Ramos (cell line): ENCODE measurements at regions not wholly inside any gene's neighbourhood (a gene's known extent, or its start where the extent isn't known, plus 50 kb on each side); places are given as distances from the start of the nearest gene placed in this dataset.

Experiments used
- in situ Hi-C: fragments of 300-500 bp; cut with MboI; formaldehyde crosslinking; loops from one replicate; pipeline ENCODE4 v1.14.3; 2022; ENCODE audit warnings: low sequenced_read_pairs; ENCODE audit not compliant: unreplicated experiment

GRCh38 chr20:59402681-59403080, 102.3 kb downstream of the EDN3 start:
- in situ Hi-C loops: loop anchor here (25.0 kb wide), 1 partner anchor 540 kb away; the partner anchor contains the start of genes GNAS and GNAS-AS1

GRCh38 chr20:59403261-59403961, 103.0 kb downstream of the EDN3 start:
- in situ Hi-C loops: loop anchor here (25.0 kb wide), 1 partner anchor 541 kb away; the partner anchor contains the start of genes GNAS and GNAS-AS1

- in situ Hi-C loops: loop anchor here (25.0 kb wide), 1 partner anchor 542 kb away; the partner anchor contains the start of genes GNAS and GNAS-AS1
Observed at GRCh38 chr20:59403962-59404314, 103.5 kb downstream of the EDN3 start.

DNA sequence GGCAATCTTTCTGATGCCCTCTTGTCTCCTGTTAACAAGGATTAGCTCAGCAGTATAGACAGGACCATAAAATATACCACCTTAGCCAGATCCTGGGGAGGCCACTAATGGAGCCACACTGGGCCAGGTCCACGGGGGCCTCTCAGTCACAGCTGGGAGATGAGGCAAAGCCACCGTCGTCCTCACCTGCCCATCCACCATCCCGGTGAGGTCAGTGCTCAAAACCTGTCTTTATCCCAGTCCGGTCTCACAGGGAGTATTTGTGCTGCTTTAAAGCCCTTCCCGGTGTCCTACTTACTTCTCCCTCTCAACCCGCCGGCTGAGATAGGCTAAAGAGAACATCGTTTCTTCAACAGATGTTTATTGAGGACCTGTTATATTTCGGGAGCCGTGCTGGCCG, 104.3 kb downstream of the EDN3 start:
- in situ Hi-C loops: loop anchor here (25.0 kb wide), 1 partner anchor 542 kb away; the partner anchor contains the start of genes GNAS and GNAS-AS1

- in situ Hi-C loops: loop anchor here (25.0 kb wide), 1 partner anchor 543 kb away; the partner anchor contains the start of genes GNAS and GNAS-AS1
Observed at GRCh38 chr20:59405226-59406200, 105.1 kb downstream of the EDN3 start.

- in situ Hi-C loops: loop anchor here (25.0 kb wide), 1 partner anchor 544 kb away; the partner anchor contains the start of genes GNAS and GNAS-AS1
Observed at GRCh38 chr20:59406446-59406845, 106.0 kb downstream of the EDN3 start.

DNA sequence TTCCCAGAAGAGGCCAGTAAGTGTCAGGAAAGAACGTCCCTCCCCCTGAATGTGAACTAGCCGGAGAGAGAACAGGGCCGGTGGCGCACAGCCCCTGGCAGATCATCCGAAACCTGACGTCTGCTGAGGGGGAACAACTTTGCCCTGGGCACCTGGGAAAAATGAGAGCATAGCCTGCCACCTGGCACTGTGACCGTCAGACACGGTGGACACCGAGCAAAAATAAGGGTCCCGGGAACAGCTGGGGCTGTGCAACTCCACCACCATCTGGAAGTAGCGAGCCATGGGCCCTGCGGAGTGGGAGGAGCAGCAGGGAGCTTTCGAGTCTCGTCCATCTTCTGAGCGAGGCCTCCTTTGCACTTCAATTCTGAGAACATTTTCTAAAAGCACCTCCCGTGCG, 110.8 kb downstream of the EDN3 start:
- in situ Hi-C loops: loop anchor here (25.0 kb wide), 1 partner anchor 549 kb away; the partner anchor contains the start of genes GNAS and GNAS-AS1

GRCh38 chr20:59411589-59411988, 111.2 kb downstream of the EDN3 start:
- in situ Hi-C loops: loop anchor here (25.0 kb wide), 1 partner anchor 549 kb away; the partner anchor contains the start of genes GNAS and GNAS-AS1

DNA sequence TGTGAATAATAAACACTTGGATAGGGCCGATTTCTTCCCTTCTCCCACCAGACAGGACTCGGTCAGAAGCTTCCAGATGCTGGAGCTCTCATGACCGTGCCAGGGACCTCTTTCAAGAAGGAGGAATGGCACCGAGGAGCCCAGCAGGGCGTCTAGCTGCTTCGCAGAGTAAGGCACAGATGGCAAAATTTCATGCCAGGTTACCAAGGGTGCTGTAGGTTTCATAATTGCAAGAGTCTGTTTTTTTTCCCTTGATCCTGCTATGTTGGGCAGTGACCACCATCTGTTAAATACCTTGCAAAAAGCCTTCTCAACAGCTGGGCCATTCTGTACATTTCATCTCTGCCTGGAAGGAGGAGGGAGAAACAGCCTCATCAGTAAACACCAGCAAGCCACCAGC, 111.8 kb downstream of the EDN3 start:
- in situ Hi-C loops: loop anchor here (25.0 kb wide), 1 partner anchor 550 kb away; the partner anchor contains the start of genes GNAS and GNAS-AS1

GRCh38 chr20:59412875-59413284, 112.5 kb downstream of the EDN3 start:
- in situ Hi-C loops: loop anchor here (25.0 kb wide), 1 partner anchor 551 kb away; the partner anchor contains the start of genes GNAS and GNAS-AS1

- in situ Hi-C loops: loop anchor here (25.0 kb wide), 1 partner anchor 551 kb away; the partner anchor contains the start of genes GNAS and GNAS-AS1
Observed at GRCh38 chr20:59413326-59413865, 113.0 kb downstream of the EDN3 start.

GRCh38 chr20:59414936-59415623, 114.7 kb downstream of the EDN3 start:
- in situ Hi-C loops: loop anchor here (25.0 kb wide), 1 partner anchor 553 kb away; the partner anchor contains the start of genes GNAS and GNAS-AS1

- in situ Hi-C loops: loop anchor here (25.0 kb wide), 1 partner anchor 555 kb away; the partner anchor contains the start of genes GNAS and GNAS-AS1
Observed at GRCh38 chr20:59416916-59417315, 116.5 kb downstream of the EDN3 start.

DNA sequence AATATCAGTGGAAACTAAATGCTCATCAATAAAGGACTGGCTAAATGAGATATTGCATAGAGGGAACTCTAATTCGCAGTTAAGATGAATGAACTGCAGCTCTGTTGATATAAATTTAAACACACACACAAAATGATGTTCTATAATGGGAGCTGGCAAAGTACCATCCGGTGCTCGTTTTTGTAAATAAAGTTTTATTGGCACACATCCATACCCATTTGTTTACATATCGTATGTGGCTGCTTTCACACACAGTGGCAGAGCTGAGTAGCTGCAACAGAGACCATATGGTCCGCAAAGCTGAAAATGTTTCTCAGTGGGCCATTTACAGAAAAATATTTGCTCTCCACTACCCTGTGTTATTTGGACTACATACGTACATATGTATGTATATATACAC, 120.7 kb downstream of the EDN3 start:
- in situ Hi-C loops: loop anchor here (25.0 kb wide), 1 partner anchor 559 kb away; the partner anchor contains the start of genes GNAS and GNAS-AS1

GRCh38 chr20:59421920-59422637, 121.7 kb downstream of the EDN3 start:
- in situ Hi-C loops: loop anchor here (25.0 kb wide), 1 partner anchor 560 kb away; the partner anchor contains the start of genes GNAS and GNAS-AS1

GRCh38 chr20:59422872-59423544, 122.6 kb downstream of the EDN3 start:
- in situ Hi-C loops: loop anchor here (25.0 kb wide), 1 partner anchor 561 kb away; the partner anchor contains the start of genes GNAS and GNAS-AS1

- in situ Hi-C loops: loop anchor here (25.0 kb wide), 1 partner anchor 563 kb away; the partner anchor contains the start of genes GNAS and GNAS-AS1
Observed at GRCh38 chr20:59424976-59425375, 124.6 kb downstream of the EDN3 start.

DNA sequence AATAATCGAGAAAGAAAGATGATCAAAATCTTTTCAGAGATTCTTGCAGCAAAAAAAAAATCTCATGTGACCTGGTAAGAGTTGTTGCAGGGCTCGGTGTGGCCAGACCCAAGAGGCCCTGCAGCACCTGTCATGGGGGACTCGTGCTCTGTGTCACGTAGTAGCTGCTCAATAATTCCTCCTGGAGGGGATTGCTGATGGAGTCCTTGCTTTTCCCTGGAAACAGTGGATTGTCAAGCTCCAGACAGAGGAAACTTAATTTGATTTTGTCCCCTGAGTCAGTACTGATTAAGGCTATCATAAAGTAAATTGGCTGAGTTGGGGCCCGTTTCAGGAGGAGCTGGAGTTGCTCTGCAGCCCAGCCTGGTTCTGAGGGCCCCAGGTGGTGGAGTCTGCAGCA, 125.2 kb downstream of the EDN3 start:
- in situ Hi-C loops: no loop called here
